Kidney epithelial cell (primary cell): ENCODE measurements at regions not wholly inside any gene's neighbourhood (a gene's known extent, or its start where the extent isn't known, plus 50 kb on each side); places are given as distances from the start of the nearest gene placed in this dataset.
"Not testable (repeated sequence)": the region's sequence is repeated elsewhere in the genome, so short reads cannot be mapped to it uniquely, and the experiment has no call there.

ENCODE experiments used
- DNase-seq: peaks from one replicate; pipeline ENCODE4 v3.0.0-alpha.2; 2010; ENCODE audit warnings: low read depth
- H3K27me3 ChIP-seq: 2 replicates; pipeline ENCODE4 v1.6.0; 2011; ENCODE audit warnings: low read length; ENCODE audit not compliant: control insufficient read depth, insufficient read depth
- H3K36me3 ChIP-seq: 2 replicates; pipeline ENCODE4 v1.5.1; 2011; ENCODE audit warnings: low read length; ENCODE audit not compliant: control insufficient read depth, insufficient read depth
- H3K4me3 ChIP-seq: 2 replicates; pipeline ENCODE4 v1.5.1; 2011; ENCODE audit warnings: low read depth, mild to moderate bottlenecking, control low read depth, low read length
- TF ChIP-seq, protein P1 (sequence below): IDR thresholded peaks from 2 replicates; pipeline ENCODE4 v1.5.1; 2011; ENCODE audit warnings: mild to moderate bottlenecking, moderate library complexity, low read length, control low read depth, inconsistent platforms; ENCODE audit not compliant: insufficient read depth, poor library complexity, severe bottlenecking

DNA sequence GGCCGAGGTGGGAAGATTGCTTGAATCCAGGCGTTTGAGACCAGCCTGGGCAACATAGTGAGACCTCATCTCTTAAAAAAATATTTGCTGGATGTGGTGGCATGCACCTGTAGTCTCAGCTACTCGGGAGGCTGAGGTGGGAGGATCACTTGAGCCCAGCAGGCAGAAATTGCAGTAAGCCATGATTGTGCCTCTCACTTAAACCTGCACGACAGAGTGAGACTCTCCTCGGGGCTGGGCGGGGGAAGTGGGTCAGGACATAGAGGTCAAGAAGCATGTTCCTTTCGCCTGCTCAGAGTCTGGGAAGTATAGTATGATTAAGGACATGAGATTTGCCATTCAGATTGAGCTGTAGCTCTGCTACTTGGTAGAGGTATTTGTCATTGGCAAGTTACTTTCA, 52.3 kb downstream of the SEPTIN7 start:
- not testable (repeated sequence) for H3K4me3 ChIP-seq, DNase-seq, H3K27me3 ChIP-seq, H3K36me3 ChIP-seq

GRCh38 chr7:35854311-35854710, 53.5 kb downstream of the SEPTIN7 start:
- TF ChIP-seq, protein P1, sequence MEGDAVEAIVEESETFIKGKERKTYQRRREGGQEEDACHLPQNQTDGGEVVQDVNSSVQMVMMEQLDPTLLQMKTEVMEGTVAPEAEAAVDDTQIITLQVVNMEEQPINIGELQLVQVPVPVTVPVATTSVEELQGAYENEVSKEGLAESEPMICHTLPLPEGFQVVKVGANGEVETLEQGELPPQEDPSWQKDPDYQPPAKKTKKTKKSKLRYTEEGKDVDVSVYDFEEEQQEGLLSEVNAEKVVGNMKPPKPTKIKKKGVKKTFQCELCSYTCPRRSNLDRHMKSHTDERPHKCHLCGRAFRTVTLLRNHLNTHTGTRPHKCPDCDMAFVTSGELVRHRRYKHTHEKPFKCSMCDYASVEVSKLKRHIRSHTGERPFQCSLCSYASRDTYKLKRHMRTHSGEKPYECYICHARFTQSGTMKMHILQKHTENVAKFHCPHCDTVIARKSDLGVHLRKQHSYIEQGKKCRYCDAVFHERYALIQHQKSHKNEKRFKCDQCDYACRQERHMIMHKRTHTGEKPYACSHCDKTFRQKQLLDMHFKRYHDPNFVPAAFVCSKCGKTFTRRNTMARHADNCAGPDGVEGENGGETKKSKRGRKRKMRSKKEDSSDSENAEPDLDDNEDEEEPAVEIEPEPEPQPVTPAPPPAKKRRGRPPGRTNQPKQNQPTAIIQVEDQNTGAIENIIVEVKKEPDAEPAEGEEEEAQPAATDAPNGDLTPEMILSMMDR: no peak
- no peaks in the 10 kb centered on the region for H3K27me3 ChIP-seq
- no peak overlapping the region for H3K4me3 ChIP-seq
- DNase-seq: no peak
- no peaks in the 10 kb centered on the region for H3K36me3 ChIP-seq

GRCh38 chr7:35856175-35856574, 55.3 kb downstream of the SEPTIN7 start:
- Histone ChIP-seq H3K27me3 (no peaks in the 10 kb centered on the region), H3K4me3 (no peak overlapping the region), H3K36me3 (no peaks in the 10 kb centered on the region)
- TF ChIP-seq, protein P1: no peak
- DNase-seq: no peak

DNA sequence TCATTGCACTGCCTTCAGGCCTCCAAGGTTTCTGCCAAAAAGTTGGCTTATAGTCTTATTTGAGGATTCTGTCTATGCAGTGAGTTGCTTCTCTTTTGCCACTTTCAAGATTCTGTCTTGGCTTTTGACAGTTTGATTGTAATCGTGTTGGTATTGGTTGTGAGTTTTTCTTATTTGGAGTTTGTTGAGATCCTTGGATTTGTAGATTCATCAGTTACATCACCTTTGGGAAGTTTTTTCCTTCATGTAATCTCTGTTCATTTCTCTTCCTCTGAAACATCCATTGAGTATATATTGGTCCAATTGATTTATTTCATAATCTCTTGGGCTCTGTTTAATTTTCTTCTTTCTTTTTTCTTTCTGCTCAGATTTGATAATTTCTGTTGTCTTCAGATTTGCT, 59.8 kb downstream of the SEPTIN7 start:
- Histone ChIP-seq H3K36me3 (no peaks in the 10 kb centered on the region), H3K27me3 (no peaks in the 10 kb centered on the region), H3K4me3 (no peak overlapping the region)
- TF ChIP-seq, protein P1: no peak
- DNase-seq: no peak

- Histone ChIP-seq H3K27me3 (no peaks in the 10 kb centered on the region), H3K36me3 (no peaks in the 10 kb centered on the region), H3K4me3 (no peak overlapping the region)
- TF ChIP-seq, protein P1: no peak
- no peak for DNase-seq
Observed at GRCh38 chr7:35865287-35865686, 64.4 kb downstream of the SEPTIN7 start.

GRCh38 chr7:35866186-35866585, 65.3 kb downstream of the SEPTIN7 start:
- DNase-seq: no peak
- H3K27me3 ChIP-seq: no peaks in the 10 kb centered on the region
- no peaks in the 10 kb centered on the region for H3K36me3 ChIP-seq
- TF ChIP-seq, protein P1: no peak
- no peak overlapping the region for H3K4me3 ChIP-seq

GRCh38 chr7:35869117-35869516, 68.3 kb downstream of the SEPTIN7 start:
- H3K36me3 ChIP-seq, DNase-seq, H3K27me3 ChIP-seq, H3K4me3 ChIP-seq: not testable (repeated sequence)
